ENCODE measurements at regions not wholly inside any gene's neighbourhood (a gene's known extent, or its start where the extent isn't known, plus 50 kb on each side); places are given as distances from the start of the nearest gene placed in this dataset.
"Not testable (repeated sequence)": the region's sequence is repeated elsewhere in the genome, so short reads cannot be mapped to it uniquely, and the experiment has no call there.

DNA sequence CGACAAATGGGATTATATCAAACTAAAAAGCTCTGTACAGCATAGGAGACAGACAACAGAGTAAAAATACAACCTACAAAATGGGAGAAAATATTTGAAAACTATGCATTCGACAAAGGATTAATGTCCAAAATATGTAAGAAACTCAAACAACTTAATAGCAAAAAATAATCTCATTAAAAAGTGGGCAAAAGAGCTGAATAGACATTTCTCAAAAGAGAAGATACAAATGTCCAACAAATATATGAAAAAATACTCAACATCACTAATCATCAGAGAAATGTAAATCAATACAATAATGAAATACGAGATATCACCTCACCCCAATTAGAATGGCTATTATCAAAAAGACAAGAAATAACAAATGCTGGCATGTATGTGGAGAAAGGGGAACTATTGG, 272.9 kb downstream of the KLHL13 start:
- DNase-seq = no peak

DNA sequence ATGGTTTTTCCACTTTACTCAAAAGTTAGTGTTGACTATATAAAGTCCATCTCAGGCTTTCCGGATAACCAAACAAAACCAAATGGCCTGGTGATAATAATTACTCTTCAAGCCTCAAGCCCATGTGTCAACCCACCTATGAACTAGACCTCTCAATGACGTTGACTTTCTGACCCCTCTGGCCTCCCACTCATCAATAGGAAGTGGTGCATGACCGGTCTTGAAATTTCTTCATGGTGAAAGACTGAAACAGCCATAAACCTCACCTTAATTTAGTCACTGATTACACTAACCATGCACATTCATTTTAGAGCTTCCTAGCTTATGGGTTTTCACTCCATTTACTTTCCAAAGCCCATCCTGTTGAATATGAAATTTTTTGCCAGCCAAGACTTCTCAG, 276.0 kb downstream of the KLHL13 start:
- DNase-seq = no peak

GRCh38 chrX:117839544-117839943, 277.1 kb downstream of the KLHL13 start:
- no peak for DNase-seq

DNA sequence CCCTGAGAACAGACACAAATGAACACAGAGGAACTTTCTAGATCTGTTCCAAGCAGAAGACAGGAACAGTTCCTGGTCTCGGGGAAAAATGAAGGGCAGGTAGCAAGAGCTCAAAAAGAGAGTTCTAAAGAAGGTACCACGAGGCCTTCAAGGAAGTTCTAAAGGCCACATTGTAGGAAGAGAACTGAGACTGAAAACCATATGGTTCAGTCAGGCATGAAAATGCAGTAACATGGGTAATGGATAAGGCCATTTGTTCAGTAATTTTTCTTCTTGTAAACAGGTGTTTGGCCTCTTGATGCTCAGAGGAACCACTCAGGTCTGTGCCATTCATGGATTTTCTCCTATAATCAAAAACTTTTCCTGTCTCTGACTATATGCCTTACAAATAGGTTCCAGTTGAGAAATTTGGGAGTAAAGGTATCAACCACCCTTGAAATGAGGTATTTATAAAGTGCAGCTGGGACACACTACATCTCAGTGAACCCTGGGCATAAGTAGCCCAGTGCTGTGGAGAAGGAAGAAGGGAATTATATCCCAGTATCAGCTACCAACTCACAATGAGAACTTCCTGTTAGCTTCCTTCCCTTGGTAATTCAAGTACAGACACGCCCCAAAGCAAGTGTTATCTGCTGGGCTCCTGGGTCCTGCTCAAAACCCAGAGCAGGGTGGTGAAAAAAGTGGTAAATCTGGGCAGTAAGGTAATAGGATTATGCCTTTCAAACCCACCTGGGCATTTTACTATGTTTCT, 277.9 kb downstream of the KLHL13 start:
- no peak for DNase-seq

- DNase-seq = no peak
Measured at GRCh38 chrX:117835034-117835433, 281.6 kb downstream of the KLHL13 start.

DNA sequence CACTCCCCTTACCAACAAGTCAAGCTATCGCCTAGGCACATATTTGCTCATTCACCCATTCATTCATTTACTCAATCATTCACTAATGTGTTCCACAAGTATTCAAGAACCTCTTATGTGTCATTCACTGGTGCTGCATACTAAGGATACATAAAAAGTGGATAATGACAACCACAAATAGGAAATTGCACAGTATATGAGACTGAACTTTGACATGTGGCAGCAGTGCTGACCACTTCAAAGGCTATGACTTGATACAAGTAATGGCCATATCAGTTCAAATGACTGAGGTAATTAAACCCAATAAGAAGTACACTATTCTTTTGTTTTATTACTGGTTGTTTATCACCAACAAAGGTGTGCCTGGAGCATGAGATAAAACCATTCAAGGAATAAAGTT, 282.5 kb downstream of the KLHL13 start:
- DNase-seq = no peak

DNA sequence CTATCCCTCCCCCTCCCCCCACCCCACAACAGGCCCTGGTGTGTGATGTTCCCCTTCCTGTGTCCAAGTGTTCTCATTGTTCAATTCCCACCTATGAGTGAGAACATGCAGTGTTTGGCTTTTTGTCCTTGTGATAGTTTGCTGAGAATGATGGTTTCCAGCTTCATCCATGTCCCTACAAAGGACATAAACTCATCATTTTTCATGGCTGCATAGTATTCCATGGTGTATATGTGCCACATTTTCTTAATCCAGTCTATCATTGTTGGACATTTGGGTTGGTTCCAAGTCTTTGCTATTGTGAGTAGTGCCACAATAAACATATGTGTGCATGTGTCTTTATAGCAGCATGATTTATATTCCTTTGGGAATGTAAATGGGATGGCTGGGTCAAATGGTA, 295.1 kb downstream of the KLHL13 start:
- not testable (repeated sequence) for DNase-seq

- no peak for DNase-seq
Measured at GRCh38 chrX:117808426-117808825, 308.2 kb downstream of the KLHL13 start.

DNA sequence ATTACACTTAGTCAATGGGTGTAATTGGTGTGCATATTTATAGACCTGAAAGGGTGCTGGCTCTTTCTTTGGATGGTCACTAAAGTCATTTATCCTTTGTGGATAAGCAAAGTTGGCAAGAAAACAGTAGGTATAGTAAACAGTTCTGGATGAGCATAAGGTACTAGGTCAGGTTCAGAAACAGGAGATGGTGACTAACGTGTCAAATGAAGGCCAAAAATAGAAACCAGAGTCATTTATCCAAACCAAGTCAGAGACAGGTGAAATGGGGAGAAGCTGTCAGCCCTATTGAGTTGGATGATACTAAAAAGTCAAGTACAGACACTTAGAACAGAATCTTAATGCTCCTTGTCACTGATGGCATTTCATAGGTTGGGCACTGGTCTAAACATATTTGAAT, 313.1 kb downstream of the KLHL13 start:
- no peak for DNase-seq

DNA sequence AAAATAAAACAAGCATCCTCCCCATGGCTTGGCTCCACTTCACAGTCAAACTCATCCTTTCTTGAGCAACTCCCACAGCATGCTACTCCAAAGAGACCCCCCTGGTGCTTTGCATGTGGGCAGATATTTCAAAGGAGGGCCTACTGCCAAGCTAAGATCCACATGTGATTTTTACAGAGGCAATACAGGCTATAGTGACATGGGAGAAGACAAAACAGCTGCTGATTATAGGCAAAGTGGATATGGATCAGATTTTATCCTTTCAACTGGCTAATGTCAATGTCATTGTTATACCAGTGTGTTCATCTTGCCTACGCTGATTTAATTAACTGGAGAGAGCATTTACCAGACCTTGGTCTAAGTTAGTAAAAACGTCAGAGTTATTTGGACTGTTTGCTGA, 328.3 kb downstream of the KLHL13 start:
- DNase-seq = no peak

- no peak for DNase-seq
Measured at GRCh38 chrX:117771384-117771783, 345.2 kb downstream of the KLHL13 start.

GRCh38 chrX:117768861-117769604, 347.6 kb downstream of the KLHL13 start:
- DNase-seq = no peak

DNA sequence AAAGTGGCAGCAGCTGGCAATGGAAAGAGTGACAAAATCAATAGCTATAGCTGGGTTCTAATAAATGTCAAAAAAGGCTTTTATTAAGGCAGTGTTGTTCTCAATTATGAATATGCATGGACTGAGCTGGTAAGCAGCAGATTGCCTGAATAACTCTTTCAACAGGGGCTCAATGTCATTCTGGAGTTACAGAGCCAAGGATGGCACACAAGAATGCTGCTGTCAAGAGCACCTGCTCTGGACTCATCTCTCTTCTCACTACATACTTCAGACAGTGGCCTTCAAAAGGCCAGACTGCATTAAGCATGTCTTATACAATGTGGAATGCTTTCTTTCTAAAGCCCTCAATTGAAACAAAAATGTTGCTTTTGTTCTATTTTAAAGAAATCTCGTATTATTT, 351.4 kb downstream of the KLHL13 start:
- DNase-seq = no peak

DNA sequence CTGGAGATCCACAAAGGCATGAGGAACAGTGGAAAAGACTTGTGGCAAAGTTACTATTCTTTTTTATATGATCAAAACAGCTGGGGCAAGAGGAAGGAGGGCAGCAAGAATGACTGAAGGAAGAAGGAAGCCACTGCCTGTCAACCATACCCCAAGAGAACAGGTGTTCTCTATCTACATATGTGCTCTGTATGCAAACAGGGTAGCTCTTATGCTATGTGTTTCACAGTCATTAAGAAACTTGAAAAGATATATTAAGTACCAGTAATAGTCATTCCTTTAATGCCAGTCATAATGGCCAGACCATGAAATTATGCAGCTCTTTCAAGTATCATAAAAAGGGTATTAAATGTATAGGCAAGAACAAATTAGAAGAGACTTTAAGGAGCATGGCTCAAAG, 363.9 kb downstream of the KLHL13 start:
- no peak for DNase-seq

DNA sequence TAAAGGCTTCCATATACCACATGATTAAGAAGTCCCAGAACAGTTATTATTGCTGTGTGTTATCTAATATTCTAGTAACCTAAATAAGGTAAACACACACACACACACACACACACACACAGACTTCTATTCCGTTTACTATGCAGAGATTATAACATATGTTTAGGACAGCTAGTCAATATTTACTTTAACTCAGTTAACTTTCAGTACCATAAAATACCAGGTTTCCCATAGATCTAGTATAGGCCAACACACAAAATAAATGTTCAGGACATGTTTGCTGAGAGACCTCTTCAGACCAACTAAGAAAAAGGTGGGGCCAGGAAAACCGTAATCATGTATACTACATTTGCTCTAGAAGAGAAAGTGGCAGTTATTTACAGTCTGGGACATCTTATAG, 365.5 kb downstream of the KLHL13 start:
- no peak for DNase-seq

GRCh38 chrX:117744958-117745357, 371.7 kb downstream of the KLHL13 start:
- DNase-seq = no peak

DNA sequence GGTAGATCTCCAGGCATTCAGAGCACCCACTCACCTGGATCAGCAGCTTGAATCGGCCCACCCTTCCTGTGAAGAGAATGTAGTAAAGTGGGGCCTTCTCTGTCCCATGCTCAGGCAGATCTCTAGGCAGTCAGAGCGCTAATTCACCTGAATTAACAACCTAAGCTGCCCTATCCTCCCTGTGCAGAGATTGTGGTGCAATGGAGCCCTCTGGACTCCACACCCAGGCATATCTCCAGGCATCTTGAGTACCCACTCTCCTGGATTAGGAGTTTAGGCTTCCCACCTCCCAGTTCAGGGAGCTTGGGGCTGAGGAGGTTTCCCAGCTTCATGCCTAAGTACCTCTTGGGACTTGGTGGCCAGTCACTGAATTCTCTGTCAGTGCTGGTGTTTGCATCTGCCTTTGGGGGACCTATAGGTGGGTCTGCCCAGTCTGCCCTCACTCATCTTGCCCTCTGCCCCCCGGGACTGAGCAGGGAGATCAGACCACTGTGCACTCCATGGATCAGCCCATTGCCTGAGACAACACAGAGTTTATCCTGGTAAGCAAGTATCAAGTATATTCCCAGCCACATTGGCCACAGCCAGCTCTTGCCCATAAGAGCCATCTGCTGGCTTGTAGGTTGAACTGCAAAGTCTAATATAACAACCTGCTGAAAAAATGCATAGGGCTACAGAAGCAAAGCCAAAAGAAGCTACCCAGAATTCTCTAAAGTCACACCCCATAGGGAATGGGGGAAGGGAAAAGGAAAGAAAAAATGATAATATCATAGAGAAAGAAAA, 372.9 kb downstream of the KLHL13 start:
- no peak for DNase-seq

DNA sequence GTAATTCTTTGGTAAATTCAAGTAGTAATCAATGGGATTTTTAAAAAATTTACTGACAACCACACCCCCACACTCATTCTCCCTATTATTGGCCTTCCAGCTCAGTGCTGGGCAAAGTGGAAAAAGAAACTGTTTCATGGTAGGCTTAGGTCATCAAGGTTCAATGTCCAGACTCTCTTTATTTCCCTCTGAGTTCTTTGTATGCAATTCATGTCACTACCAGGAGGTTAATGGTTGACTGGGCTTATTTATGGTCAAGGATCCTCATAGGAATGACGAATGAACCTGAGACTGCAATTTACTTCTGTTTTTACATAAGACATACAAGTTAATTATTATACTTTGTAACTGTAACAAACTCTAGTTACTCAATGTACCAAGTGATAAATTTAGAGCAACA, 403.2 kb downstream of the KLHL13 start:
- DNase-seq = no peak

GRCh38 chrX:117711782-117712181, 404.8 kb downstream of the KLHL13 start:
- no peak for DNase-seq

DNA sequence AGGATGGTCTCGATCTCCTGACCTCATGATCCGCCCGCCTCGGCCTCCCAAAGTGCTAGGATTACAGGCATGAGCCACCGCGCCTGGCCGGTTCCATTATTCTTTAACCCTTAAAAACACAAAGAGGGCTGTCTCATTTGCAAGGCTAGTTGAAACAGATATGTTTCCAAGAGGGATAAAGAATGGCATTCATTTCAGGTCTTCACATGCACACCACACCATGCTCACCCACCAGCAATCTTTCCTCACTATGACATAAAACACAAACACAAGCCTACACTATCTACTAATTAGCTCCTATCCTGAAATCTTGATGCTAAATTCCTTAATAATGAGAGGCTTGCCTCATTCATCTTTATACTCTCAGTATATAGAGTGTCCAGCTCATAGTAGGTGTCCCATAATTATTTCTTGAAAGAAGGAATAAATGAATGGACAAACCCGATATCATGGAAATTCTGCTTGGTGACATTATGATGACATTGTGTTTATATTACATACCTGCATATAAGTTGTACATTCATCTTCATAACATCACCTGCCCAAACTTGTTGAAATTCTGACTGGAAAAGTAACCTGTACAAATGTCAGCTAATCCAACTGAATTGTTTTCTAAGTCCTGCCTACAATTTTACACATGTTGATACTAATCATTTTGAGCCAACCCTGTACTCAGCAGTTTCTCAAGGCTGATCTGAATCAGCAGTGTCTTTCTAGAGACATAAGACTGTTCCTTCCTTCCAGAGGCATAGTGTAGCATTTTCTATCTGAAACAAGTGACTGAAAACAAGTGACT, 408.5 kb downstream of the KLHL13 start:
- DNase-seq = no peak

DNA sequence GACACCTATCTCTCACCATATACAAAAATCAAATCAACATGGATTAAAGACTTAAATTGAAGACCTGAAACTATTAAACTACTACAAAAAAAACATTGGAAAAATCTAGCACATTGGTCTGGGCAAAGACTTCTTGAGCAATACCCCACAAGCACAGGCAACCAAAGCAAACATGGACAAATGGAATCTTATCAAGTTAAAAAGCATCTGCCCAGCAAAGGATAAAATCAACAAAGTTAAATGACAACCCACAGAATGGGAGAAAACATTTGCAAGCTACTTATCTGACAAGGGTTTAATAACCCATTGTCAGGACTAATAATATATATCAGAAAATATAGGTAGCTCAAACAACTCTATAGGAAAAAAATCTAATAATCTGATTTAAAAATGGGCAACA, 415.6 kb downstream of the KLHL13 start:
- no peak for DNase-seq

- no peak for DNase-seq
Measured at GRCh38 chrX:117689956-117690355, 426.7 kb downstream of the KLHL13 start.

- DNase-seq = no peak
Measured at GRCh38 chrX:117680286-117680685, 436.3 kb downstream of the KLHL13 start.
